ENCODE measurements at regions not wholly inside any gene's neighbourhood (a gene's known extent, or its start where the extent isn't known, plus 50 kb on each side); places are given as distances from the start of the nearest gene placed in this dataset.

GRCh38 chr16:51950118-51950780, 596.7 kb downstream of the TOX3 start:
- no peak for TF ChIP-seq CTCF (IDR thresholded peaks at IDR 0.05; ENCODE audit: low read depth, low read length, missing control alignments)
- no peak overlapping the region for H3K4me3 ChIP-seq (ENCODE audit: low read depth, low read length)
- in situ Hi-C loops (cut with HindIII; ENCODE audit: low sequenced_read_pairs): no loop called here
- no peak for DNase-seq (ENCODE audit: low read depth)

GRCh38 chr16:51949282-51949681, 597.7 kb downstream of the TOX3 start:
- DNase-seq (ENCODE audit: low read depth): no peak
- TF ChIP-seq CTCF (IDR thresholded peaks at IDR 0.05; ENCODE audit: low read depth, low read length, missing control alignments): no peak
- in situ Hi-C loops (cut with HindIII; ENCODE audit: low sequenced_read_pairs): no loop called here
- no peak overlapping the region for H3K4me3 ChIP-seq (ENCODE audit: low read depth, low read length)

- DNase-seq (ENCODE audit: low read depth): no peak
- TF ChIP-seq CTCF (IDR thresholded peaks at IDR 0.05; ENCODE audit: low read depth, low read length, missing control alignments): no peak
- no peak overlapping the region for H3K4me3 ChIP-seq (ENCODE audit: low read depth, low read length)
- in situ Hi-C loops (cut with HindIII; ENCODE audit: low sequenced_read_pairs): no loop called here
Measured at GRCh38 chr16:51941412-51941811, 605.5 kb downstream of the TOX3 start.

GRCh38 chr16:51940183-51940582, 606.8 kb downstream of the TOX3 start:
- no peak for TF ChIP-seq CTCF (IDR thresholded peaks at IDR 0.05; ENCODE audit: low read depth, low read length, missing control alignments)
- DNase-seq (ENCODE audit: low read depth): no peak
- in situ Hi-C loops (cut with HindIII; ENCODE audit: low sequenced_read_pairs): no loop called here
- H3K4me3 ChIP-seq (ENCODE audit: low read depth, low read length): no peak overlapping the region

GRCh38 chr16:51939378-51939871, 607.5 kb downstream of the TOX3 start:
- TF ChIP-seq CTCF (IDR thresholded peaks at IDR 0.05; ENCODE audit: low read depth, low read length, missing control alignments): no peak
- no peak overlapping the region for H3K4me3 ChIP-seq (ENCODE audit: low read depth, low read length)
- in situ Hi-C loops (cut with HindIII; ENCODE audit: low sequenced_read_pairs): loop anchor here (5.0 kb wide), 1 partner anchor 37 kb away; no protein-coding TSS in a partner anchor
- DNase-seq (ENCODE audit: low read depth): no peak

- in situ Hi-C loops (cut with HindIII; ENCODE audit: low sequenced_read_pairs): loop anchor here (5.0 kb wide), 1 partner anchor 37 kb away; no protein-coding TSS in a partner anchor
- no peak for TF ChIP-seq CTCF (IDR thresholded peaks at IDR 0.05; ENCODE audit: low read depth, low read length, missing control alignments)
- no peak overlapping the region for H3K4me3 ChIP-seq (ENCODE audit: low read depth, low read length)
- DNase-seq (ENCODE audit: low read depth): no peak
Measured at GRCh38 chr16:51938861-51939260, 608.1 kb downstream of the TOX3 start.

Measured in astrocyte of the cerebellum (primary cell).